Fibroblast of mammary gland (primary cell): ENCODE measurements at regions not wholly inside any gene's neighbourhood (a gene's known extent, or its start where the extent isn't known, plus 50 kb on each side); places are given as distances from the start of the nearest gene placed in this dataset.

Experiments used
- DNase-seq: peaks from one replicate; pipeline ENCODE4 v3.0.0-alpha.2; 2010; ENCODE audit warnings: low read depth
- H3K4me3 ChIP-seq: 2 replicates; pipeline ENCODE4 v1.5.1; 2011; ENCODE audit warnings: low read depth, mild to moderate bottlenecking, low read length, moderate library complexity; ENCODE audit not compliant: control insufficient read depth
- TF ChIP-seq, protein P1 (sequence below): conservative IDR thresholded peaks from 2 replicates; pipeline ENCODE4 v1.5.1; 2011; ENCODE audit warnings: low read depth, low read length, inconsistent platforms; ENCODE audit not compliant: control insufficient read depth, insufficient read depth

DNA sequence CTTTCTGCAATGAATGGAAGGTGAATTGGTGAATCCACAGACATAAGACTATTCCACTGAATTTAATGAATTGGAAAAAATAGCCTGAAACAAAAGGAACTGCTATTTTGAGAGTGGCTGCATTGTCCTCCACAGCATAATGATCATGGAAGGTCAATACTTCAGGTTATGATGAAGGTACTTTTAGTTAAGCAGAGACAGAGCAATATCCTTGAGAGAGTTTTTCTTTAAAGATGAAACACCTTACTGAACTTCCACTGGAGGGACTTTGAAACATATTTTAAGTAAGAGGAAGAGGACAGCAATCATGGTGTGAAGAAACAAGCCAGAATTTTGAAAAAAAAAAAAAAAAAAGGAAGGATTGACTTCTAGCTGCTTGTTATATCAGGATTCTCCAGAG lies 68.8 kb upstream of the DPP10 start:
- DNase-seq = no peak
- TF ChIP-seq, protein P1, sequence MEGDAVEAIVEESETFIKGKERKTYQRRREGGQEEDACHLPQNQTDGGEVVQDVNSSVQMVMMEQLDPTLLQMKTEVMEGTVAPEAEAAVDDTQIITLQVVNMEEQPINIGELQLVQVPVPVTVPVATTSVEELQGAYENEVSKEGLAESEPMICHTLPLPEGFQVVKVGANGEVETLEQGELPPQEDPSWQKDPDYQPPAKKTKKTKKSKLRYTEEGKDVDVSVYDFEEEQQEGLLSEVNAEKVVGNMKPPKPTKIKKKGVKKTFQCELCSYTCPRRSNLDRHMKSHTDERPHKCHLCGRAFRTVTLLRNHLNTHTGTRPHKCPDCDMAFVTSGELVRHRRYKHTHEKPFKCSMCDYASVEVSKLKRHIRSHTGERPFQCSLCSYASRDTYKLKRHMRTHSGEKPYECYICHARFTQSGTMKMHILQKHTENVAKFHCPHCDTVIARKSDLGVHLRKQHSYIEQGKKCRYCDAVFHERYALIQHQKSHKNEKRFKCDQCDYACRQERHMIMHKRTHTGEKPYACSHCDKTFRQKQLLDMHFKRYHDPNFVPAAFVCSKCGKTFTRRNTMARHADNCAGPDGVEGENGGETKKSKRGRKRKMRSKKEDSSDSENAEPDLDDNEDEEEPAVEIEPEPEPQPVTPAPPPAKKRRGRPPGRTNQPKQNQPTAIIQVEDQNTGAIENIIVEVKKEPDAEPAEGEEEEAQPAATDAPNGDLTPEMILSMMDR = no peak
- no peak overlapping the region for H3K4me3 ChIP-seq

DNA sequence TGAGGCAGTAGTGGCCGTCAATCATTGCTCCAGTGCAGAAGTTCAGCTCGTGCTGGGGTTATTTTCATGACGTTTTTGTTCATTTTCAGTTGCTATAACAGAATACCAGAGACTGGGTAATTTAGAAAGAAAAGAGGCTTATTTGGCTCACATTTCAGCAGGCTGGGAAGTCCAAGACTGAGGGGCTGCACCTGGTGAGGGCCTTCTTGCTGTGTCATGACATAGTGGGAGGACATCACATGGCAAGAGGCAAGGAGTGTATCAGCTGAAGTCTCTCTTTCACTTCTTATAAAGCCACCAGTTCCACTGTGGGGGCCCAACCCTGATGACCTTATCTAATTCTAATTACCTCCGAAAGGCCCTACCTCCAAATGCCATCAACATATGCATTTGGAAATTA lies 58.0 kb upstream of the DPP10 start:
- TF ChIP-seq, protein P1 = no peak
- no peak for DNase-seq
- H3K4me3 ChIP-seq = no peak overlapping the region

DNA sequence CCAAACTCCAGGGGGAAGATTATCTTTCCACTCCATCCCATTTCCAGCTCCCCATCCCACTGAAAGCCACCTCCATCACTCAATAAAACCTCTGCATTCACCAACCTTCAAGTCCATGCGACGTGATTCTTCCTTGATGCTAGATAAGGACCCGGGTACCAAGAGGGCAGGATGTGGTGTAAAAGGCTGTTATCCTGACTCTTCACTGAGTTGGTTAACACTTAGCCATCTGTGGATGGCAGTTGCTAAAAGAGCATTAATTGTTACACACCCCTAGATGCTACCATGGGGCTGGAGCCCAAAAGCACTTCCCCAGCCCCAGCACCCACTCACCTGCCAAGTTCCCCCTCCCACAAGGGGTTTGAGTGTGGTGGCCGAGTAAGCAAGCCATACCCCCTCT lies 53.4 kb upstream of the DPP10 start:
- TF ChIP-seq, protein P1 = no peak
- no peak overlapping the region for H3K4me3 ChIP-seq
- no peak for DNase-seq
